GM21367 (cell line): ENCODE measurements at regions not wholly inside any gene's neighbourhood (a gene's known extent, or its start where the extent isn't known, plus 50 kb on each side); places are given as distances from the start of the nearest gene placed in this dataset.
"Not testable (repeated sequence)": the region's sequence is repeated elsewhere in the genome, so short reads cannot be mapped to it uniquely, and the experiment has no call there.

Experiments
- ATAC-seq: cut with Tn5 transposase; IDR thresholded peaks from one replicate; pipeline ENCODE4 v1.9.1; 2021; ENCODE audit not compliant: unreplicated experiment

DNA sequence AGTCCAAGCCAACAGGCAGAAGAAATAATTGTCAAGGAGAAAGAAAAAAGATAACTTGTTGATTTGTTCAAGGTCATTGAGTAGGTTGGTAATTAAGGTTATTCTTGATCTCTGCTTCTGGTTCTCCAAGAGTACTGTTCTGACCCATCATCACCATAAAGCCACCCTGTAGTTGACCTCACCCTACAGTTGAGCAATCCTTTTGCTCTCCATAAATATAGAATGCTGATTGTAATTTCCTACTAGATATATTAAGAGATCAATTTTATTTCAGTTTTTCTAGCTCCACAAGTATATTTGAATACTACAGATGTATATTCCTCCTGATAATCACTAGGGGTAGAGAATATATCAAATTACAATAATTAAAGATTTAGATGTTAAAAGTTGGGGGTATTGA is 350.5 kb upstream of the PDE3A start:
- no peak for ATAC-seq

GRCh38 chr12:20018406-20018805 is 349.9 kb upstream of the PDE3A start:
- no peak for ATAC-seq

- no peak for ATAC-seq
These were observed 344.1 kb upstream of the PDE3A start for GRCh38 chr12:20024194-20024593.

GRCh38 chr12:20028033-20028432 is 340.3 kb upstream of the PDE3A start:
- ATAC-seq, result no peak

GRCh38 chr12:20030826-20031225 is 337.5 kb upstream of the PDE3A start:
- no peak for ATAC-seq

GRCh38 chr12:20039562-20039961 is 328.8 kb upstream of the PDE3A start:
- ATAC-seq, result no peak

- ATAC-seq, result no peak
These were observed 328.2 kb upstream of the PDE3A start for GRCh38 chr12:20040184-20040583.

- no peak for ATAC-seq
These were observed 327.5 kb upstream of the PDE3A start for GRCh38 chr12:20040831-20041230.

- no peak for ATAC-seq
These were observed 324.0 kb upstream of the PDE3A start for GRCh38 chr12:20044351-20044750.

- ATAC-seq, result no peak
These were observed 323.5 kb upstream of the PDE3A start for GRCh38 chr12:20044846-20045245.

DNA sequence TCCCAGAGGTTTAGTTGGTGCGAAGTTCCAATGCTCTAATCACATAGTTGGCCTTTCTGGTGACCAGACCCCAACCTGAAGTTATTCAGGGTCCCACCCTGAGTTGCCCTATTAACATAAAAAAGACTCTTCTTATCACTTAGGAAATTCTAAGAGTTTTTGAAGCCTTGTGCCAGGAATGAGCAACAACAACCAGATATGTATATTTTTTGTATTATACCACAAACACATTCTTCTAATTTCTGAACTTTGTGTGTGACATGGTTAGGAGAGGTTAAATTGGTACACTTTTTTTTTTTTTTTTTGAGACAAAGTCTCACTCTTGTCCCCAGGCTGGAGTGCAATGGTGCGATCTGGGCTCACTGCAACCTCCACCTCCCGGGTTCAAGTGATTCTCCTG is 320.4 kb upstream of the PDE3A start:
- ATAC-seq, result no peak

GRCh38 chr12:20050221-20050620 is 318.1 kb upstream of the PDE3A start:
- no peak for ATAC-seq

- no peak for ATAC-seq
These were observed 314.6 kb upstream of the PDE3A start for GRCh38 chr12:20053782-20054181.

DNA sequence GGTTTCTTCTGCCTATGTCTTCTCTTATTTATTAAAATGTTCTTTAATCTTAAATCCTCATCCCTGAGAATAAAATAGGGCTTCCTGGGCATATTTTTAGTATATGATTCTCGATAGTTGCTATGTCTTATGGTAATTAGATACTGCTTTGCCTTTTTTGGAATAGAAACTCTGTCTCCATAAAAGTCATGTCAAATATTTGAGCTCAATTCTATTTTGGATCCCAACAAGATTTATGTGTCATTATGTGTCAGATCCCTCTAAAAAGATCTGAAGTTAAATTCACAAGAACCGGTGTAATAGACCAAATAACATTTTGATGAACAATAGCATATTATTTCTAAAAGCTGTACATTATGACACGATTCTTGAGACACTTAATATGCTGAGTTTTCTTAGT is 312.5 kb upstream of the PDE3A start:
- ATAC-seq, result no peak

- no peak for ATAC-seq
These were observed 310.9 kb upstream of the PDE3A start for GRCh38 chr12:20057398-20057797.

DNA sequence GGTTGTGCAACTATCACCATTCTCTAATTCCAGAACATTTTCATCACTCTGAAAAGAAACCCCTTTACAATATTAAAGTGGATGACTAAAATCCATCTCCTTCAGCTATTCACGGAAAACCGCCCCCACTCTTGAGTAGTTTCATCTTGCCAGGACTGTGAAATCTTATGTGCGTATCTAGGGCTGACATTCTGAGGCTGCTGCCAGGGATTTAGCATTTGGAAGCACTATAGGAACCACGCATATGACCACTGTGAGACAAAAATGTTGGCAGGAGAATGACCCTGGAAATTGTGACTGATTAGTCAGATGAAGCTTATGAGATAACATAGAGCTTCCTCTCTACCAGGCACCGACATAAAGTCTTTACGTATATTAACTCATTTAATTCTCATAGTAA is 305.2 kb upstream of the PDE3A start:
- ATAC-seq, result no peak

DNA sequence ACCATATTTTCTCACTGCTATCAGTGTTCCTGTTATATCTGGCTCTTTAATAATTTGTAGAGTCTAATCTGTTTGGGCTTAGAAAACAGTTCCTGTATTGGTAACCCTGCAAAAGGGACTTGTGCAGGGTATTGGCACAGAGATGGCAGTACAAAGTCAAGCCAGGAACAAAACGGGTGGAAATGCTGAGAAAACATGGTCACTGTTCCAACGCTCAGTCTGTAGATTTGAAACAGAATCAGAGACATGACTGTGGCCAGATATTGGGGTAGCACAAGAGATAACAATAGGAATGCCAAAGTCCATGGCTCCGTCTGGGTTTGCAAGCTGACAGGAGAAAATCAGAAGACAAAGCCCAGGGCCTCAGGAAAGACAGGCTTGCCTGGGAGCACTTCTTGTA is 290.7 kb upstream of the PDE3A start:
- no peak for ATAC-seq

DNA sequence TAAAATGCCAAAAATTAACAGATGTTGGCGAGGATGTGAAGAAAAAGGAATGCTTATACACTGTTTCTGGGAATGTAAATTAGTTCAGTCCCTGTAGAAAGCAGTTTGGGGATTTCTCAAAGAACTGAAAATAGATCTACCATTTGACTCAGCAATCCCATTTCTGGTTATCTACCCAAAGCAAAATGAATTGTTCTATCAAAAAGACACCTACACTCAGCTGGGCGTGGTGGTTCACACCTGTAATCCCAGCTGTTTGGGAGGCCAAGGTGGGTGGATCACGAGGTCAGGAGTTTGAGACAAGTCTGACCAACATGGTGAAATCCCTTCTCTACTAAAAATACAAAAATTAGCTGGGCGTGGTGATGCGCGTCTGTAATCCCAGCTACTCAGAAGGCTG is 279.3 kb upstream of the PDE3A start:
- no peak for ATAC-seq

DNA sequence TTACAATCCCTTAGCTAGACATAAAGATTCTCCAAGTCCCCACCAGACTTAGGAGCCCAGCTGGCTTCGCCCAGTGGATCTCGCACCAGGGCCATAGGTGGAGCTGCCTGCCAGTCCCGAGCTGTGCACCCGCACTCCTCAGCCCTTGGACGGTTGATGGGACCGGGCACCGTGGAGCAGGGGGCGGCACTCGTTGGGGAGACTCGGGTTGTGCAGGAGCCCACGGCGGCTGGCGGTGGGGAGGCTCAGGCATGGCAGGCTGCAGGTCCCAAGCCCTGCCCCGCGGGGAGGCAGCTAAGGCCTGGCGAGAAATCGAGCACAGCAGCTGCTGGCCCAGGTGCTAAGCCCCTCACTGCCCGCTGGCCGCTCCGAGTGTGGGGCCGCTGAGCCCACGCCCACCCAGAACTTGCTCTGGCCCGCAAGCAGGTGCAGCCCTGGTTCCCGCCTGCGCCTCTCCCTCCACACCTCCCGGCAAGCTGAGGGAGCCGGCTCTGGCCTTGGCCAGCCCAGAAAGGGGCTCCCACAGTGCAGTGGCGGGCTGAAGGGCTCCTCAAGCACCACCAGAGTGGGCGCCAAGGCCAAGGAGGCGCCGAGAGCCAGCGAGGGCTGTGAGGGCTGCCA is 275.0 kb upstream of the PDE3A start:
- not testable (repeated sequence) for ATAC-seq

DNA sequence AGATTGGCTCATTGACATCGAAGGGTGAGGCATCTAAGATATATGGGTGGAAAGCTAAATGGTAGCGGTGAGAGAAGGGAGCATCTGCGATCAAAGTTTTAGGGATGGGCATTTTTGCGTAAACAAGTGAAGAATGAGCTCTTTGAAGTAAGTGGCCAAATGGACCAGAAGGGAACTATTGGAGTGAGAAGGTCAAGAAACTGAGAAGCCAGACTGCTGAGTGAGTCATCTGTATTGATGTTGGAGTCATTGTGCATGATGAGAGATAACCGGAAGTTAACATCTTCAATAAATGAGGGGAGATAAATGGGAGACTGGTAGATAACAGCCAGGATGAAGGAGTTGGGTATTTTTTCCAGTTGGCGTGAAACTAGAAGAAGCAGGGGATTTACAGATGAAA is 271.9 kb upstream of the PDE3A start:
- ATAC-seq, result no peak

DNA sequence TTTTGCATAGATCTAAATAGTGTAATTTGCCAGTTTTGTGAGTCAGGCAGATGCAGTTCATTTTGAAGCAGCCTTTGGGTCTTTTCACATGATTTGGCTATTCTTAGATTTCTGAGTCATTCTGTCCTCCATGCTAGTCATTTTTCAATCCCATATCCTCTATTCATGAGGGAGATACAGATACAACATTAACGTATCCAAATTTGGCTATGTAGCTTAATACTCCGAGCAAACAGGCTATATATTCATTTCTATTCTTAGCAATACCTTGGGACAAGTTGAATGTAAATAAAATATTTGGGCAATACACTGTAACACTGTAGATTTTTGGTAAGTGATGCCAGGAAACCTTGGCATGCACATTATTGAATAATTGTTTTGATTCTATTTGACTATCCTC is 270.7 kb upstream of the PDE3A start:
- no peak for ATAC-seq

DNA sequence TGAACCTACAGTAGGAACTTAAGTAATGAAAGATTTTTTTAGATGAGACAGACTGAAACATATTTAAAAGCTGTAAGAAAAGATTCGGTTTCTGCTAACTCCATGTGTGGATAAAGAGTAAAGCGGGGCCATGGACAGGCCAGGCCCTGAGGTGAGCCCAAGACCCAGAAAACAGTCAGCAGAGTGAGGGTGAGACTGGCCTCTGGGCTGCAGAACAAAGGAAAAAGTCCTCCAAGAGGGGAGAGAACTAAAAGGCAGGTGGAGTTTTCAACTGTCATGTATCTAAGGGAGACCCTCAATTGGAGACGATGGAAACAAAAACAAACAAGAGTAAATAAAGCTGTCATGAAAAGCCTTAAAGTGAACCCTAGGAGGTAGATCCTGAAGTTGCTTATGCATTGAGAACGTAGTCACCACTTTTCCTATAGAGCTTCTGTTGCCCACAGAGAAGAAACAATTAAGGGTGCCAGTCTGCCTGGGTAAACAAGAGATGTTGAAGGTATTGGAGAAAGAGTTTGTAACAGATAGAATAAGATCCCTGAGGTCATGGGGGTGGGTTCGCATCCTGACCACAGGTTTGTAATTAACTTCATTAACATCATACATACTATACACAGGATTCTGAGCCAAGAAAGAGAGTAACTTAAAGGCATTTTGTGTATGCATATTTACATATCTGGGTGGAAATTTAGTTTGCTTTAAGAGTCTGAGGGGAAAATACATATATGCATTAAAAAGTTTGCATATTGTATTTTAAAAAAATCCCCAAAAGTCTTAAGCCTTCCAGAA is 268.7 kb upstream of the PDE3A start:
- no peak for ATAC-seq

DNA sequence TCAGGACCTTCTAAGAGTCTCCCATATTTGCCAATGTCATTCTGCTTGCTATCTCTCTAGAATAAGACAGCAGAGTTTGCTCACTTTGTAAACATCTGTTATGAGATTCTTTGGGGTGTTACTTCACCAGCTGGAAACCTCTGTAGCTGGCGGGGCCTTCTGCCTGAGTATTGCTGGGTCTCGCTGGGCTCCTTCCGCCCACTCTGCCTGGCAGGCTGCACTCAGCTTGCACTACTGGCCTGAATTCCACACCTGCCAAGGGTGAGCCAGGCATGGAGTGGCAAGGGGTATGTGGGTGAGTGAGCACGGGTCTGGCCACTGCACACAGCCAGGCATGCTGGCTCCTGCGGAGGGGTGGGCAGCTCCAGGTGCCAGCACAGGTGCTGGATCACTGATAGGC is 267.3 kb upstream of the PDE3A start:
- ATAC-seq, result no peak
